ENCODE measurements at regions not wholly inside any gene's neighbourhood (a gene's known extent, or its start where the extent isn't known, plus 50 kb on each side); places are given as distances from the start of the nearest gene placed in this dataset.
"Not testable (repeated sequence)": the region's sequence is repeated elsewhere in the genome, so short reads cannot be mapped to it uniquely, and the experiment has no call there.

- no peak for DNase-seq
Observed at GRCh38 chr5:12999667-13000066, 944.8 kb downstream of the DNAH5 start.

GRCh38 chr5:12985142-12985541 lies 959.3 kb downstream of the DNAH5 start:
- no peak for DNase-seq

GRCh38 chr5:12974856-12975255 lies 969.6 kb downstream of the DNAH5 start:
- no peak for DNase-seq

GRCh38 chr5:12965804-12966203 lies 978.7 kb downstream of the DNAH5 start:
- no peak for DNase-seq

DNA sequence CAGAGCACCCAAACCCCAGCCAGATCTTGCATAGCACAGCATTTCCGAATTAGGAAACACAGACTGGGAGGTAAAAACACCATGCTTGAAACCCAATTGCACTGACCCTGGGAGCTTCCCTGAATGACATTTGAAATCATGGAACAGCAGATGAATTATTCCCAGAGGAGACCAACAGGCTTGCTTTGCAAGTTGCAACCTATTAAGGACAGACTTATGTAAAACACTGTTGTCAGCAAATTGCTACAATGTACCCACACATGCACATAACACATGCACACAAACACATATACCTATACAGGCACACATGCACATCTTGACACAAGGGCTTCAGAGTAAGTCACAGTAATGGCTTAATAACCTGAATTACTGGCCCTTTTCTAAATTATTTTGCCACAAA lies 984.8 kb downstream of the DNAH5 start:
- no peak for DNase-seq

- no peak for DNase-seq
Observed at GRCh38 chr5:12952409-12952808, 992.1 kb downstream of the DNAH5 start.

GRCh38 chr5:12951846-12952245 lies 992.6 kb downstream of the DNAH5 start:
- DNase-seq, result no peak

GRCh38 chr5:12947379-12947778 lies 997.1 kb downstream of the DNAH5 start:
- no peak for DNase-seq

DNA sequence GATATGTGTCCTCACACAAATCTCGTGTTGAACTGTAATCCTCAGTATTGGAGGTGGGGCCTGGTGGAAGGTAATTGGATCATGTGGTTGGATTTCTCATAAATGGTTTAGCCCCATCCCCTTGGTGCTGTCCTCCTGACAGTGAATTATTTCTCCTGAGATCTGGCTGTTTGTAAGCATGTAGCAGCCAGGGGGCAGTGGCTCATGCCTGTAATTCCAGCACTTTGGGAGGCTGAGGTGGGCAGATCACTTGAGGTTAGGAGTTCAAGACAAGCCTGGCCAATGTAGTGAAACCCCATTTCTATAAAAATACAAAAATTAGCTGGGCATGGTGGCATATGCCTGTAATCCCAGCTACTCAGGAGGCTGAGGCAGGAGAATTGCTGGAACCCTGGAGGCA lies 999.0 kb downstream of the DNAH5 start:
- DNase-seq, result peak; percentile 21

- peak; percentile 82 for DNase-seq
Observed at GRCh38 chr5:12936221-12936620, 1008.3 kb downstream of the DNAH5 start.

DNA sequence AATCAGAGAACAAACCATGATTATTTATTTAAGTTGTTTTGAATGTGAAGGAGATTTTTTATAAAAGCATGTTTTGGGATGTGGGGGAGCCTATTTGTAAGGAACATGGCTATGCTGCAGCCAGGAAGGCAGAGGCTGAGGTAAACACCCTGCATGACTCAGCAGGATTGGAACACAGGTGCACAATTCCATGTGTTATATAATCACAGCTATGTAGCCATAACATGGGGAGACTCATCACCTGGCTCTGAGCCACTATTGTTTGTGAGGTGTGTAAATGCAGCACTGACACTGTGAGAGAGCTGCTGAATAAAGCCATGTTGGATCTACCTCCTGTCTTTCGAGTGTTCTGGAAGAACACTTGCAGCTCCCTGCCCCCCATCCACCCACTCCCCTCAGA lies 1009.8 kb downstream of the DNAH5 start:
- DNase-seq, result peak; percentile 74

DNA sequence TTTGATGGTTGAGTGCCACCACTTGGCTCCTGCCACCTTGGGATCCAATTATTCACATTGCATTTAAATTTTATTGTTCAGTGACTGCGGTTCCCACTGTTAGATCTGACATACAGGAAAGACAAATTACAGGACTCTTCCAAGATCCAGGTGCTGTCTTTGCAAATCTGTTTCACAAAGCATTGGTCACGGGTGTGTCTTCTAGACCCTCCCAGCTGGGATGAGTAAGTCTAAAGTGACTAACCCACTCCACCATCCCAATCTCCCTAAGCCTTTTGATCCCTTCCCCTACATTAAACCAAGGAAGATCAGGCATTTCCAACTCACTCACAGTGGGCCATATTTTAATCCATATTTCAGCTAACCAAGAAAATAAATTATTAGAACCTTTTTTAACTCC lies 1016.3 kb upstream of the CTNND2 start:
- DNase-seq, result no peak

DNA sequence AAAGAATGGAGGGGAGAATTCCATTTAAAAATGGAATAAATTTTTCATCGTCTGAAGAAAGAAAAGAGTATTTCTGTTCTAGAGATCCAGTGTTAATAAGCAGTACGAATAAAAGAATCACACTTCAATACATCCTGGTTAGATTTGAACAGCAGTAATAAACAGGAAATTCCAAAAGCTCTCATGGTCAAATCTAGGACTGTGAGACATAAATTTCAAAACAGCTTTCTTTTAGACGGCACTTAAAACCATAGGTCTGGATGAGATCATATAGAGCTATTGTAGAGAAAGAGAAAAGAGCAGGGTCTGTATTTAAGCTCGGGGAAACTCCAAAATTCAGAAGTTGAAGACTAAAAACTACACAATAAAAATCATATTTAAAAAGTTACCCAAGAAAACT lies 1006.9 kb upstream of the CTNND2 start:
- DNase-seq, result no peak

DNA sequence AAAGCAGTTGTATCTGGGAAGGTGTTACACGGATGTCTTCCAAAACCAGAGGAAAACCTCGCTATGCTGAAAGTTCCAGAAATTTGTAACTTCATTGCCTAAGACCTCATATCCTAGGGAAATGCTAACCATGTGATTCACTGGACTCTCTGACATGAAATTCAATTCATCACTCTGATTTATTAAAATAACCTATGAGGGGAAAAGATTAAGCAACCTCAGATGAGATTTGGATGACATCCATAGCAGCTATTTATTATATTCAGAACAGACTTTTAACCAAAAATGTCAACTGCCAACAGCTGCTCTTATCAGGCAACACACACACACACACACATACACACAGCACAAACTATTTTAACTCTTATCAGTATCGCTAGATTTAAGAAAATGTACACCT lies 1006.4 kb upstream of the CTNND2 start:
- no peak for DNase-seq

- no peak for DNase-seq
Observed at GRCh38 chr5:12902611-12903010, 998.4 kb upstream of the CTNND2 start.

- DNase-seq, result no peak
Observed at GRCh38 chr5:12901696-12902095, 997.5 kb upstream of the CTNND2 start.

DNA sequence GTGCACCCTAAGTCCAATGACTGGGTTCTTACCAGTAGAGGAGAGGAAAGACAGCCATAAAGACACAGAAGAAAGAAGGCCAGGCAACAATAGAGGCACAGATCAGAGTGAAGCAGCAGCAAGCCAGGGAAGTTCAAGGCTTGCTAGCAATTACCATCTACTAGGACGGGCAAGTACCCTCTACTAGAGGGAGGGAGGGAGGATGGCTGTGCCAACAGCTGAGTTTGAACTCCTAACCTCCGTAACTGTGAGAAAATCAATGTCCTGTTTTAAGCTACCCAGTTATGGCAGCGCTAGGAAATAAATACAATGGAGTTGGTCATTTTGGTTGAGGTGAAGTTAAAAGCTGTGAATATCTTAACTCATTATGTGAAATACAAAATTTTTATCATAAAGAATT lies 991.8 kb upstream of the CTNND2 start:
- DNase-seq, result no peak

DNA sequence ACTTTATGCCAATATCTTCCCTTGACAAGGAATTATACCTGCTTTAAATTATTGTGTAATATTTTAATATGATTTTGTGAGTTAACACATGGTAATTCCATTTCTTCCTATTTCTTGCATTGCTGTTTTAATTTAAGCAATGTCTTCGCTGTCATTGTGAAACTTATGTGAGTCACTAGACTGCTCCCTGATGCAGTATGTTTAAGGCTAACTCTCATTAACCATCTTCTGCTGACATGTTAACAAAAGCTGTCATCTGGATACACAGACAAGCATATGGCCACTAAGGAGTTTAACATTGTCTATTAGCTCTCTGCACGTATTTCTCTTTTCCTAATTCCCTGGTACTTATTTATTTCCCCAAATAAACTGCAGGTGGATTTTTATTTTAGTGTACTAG lies 980.8 kb upstream of the CTNND2 start:
- DNase-seq, result no peak

- no peak for DNase-seq
Observed at GRCh38 chr5:12883395-12883794, 979.1 kb upstream of the CTNND2 start.

DNA sequence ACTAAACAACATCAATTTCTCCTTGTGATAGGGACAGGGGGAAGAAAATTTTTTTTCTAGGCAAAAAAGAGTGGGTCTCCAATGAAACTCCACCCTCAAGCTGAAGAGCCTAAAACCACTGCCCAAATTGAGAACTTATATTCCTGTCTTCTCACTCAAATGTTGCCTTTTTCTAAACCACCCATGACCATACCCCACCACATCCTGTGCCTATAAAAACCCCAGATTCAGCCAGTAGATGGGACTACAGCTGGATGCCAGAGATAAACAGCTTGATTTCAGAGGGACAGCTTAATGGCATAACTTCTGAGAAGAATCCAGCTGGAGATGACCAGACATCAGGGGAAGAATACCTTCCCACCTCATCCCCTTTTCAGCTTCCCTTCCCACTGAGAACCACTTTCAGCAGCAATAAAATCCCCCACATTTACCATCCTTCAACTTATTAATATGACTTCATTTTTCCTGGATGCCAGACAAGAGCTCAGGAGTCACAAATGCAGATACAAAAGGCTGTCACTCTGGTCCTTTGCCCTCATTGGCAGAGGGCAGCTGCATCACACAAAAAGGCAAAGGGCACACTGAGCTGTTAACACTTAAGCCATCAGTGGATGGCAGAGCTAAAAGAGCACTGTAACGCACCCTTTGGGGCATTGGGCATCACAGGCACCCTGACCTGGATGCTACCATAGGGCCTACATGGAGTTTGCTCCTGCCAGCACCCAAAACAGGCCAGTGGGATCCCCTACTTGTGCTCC lies 972.5 kb upstream of the CTNND2 start:
- no peak for DNase-seq

- no peak for DNase-seq
Observed at GRCh38 chr5:12870872-12871539, 966.8 kb upstream of the CTNND2 start.

DNA sequence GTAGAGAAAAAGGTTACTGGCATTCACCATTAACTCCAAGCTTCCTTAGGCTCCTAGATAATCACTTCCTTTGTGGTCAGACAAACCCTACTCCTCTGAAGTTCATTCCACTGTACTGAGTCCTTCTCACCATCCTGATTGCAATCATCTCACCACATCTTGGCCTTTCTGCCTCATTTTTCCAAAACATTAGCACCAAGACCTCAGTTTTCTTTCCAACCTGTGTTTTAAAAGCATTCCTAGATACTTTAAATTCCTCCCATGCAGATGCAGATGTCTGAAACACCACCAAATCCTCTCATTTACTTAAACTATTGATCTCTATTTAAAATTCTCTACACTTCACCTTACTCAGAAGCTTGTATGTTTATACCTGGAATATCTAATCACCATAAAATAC lies 961.3 kb upstream of the CTNND2 start:
- no peak for DNase-seq

DNA sequence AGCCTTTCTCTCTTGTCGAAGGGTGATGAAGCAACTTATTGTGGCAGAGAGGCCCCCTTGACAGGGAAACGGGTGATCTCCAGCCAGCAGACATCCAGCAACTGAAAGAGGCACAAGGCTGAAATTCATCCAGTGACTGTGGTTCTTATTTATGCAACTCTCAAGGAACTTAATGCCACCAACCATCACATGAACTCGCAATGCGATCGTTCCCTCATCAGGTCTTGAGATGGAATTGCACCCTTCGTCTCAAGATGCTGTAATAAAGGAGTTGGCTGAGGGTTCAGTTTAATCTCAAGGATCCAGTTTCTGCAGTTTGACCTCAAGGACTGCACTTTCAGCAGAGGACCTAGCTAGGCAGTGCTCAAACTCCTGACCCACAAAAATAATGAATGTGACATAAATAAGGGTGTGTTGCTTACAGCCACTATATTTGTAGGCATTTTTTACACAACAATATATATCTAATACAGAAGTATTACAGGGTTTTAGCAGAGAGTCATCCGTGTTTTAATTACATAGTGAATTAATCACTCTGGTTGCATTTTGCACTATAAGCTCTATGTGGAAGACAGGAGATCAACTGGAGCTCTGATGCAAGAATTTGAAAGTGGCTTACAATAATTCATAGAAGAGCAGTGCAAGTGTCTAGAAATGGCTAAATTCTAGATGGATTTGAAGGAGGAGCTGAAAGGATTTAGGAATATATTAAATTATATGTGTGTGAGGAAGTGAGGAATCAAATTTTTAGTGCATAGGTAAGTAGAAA lies 957.8 kb upstream of the CTNND2 start:
- no peak for DNase-seq

- not testable (repeated sequence) for DNase-seq
Observed at GRCh38 chr5:12856105-12856504, 951.9 kb upstream of the CTNND2 start.

All from NCI-H69 (cell line).